Nephron (organoid): ENCODE measurements at regions not wholly inside any gene's neighbourhood (a gene's known extent, or its start where the extent isn't known, plus 50 kb on each side); places are given as distances from the start of the nearest gene placed in this dataset.

ENCODE experiments used
- H3K27ac Mint-ChIP-seq, 3 experiments: 2 replicates each; pipeline ENCODE4 v1.8.0; 2020; ENCODE audit warnings: mixed read lengths in 3 of 3, mild to moderate bottlenecking in 2 of 3, moderate library complexity in 1 of 3
- H3K27me3 Mint-ChIP-seq: 2 replicates; pipeline ENCODE4 v1.8.0; 2021; ENCODE audit warnings: low read depth, mild to moderate bottlenecking, moderate library complexity, mixed read lengths
- H3K36me3 Mint-ChIP-seq: 2 replicates; pipeline ENCODE4 v1.8.0; 2020; ENCODE audit warnings: low read depth, mixed read lengths
- H3K4me1 Mint-ChIP-seq: 2 replicates; pipeline ENCODE4 v1.8.0; 2020; ENCODE audit warnings: mixed read lengths
- H3K4me3 Mint-ChIP-seq, 3 experiments: 2 replicates each; pipeline ENCODE4 v1.8.0; 2020; ENCODE audit warnings: mild to moderate bottlenecking in 3 of 3, mixed read lengths in 3 of 3, moderate library complexity in 2 of 3
- H3K9me3 Mint-ChIP-seq: 2 replicates; pipeline ENCODE4 v1.8.0; 2020; ENCODE audit warnings: mixed read lengths
- CTCF ChIP-seq, 3 experiments: fragments of 200-600 bp; sonication (generic); IDR thresholded peaks; one replicate each; pipeline ENCODE4 v1.5.0; 2021; ENCODE audit warnings: antibody characterized with exemption in 3 of 3; ENCODE audit not compliant: unreplicated experiment in 3 of 3

- Mint-ChIP-seq H3K27ac (peak overlapping the region in 1 of 3 experiments; percentile 81), H3K9me3 (no peaks in the 10 kb centered on the region), H3K27me3 (no peaks in the 10 kb centered on the region), H3K4me1 (peaks cover 15% of the 10 kb centered on the region), H3K36me3 (no peaks in the 10 kb centered on the region), H3K4me3 (no peak overlapping the region)
- no peak for TF ChIP-seq CTCF (IDR thresholded peaks at IDR 0.05; ENCODE audit: unreplicated experiment in 3 of 3)
Observed at GRCh38 chr12:19068137-19068536, 61.4 kb upstream of the PLEKHA5 start.

- Mint-ChIP-seq H3K4me1 (peaks cover 15% of the 10 kb centered on the region), H3K9me3 (no peaks in the 10 kb centered on the region), H3K27me3 (no peaks in the 10 kb centered on the region), H3K4me3 (no peak overlapping the region), H3K36me3 (no peaks in the 10 kb centered on the region), H3K27ac (no peak overlapping the region)
- TF ChIP-seq CTCF (IDR thresholded peaks at IDR 0.05; ENCODE audit: unreplicated experiment in 3 of 3) = no peak
Observed at GRCh38 chr12:19070341-19070740, 59.2 kb upstream of the PLEKHA5 start.

- H3K9me3 Mint-ChIP-seq = no peaks in the 10 kb centered on the region
- TF ChIP-seq CTCF (IDR thresholded peaks at IDR 0.05; ENCODE audit: unreplicated experiment in 3 of 3) = no peak
- no peak overlapping the region for H3K4me3 Mint-ChIP-seq
- H3K4me1 Mint-ChIP-seq = no peaks in the 10 kb centered on the region
- no peaks in the 10 kb centered on the region for H3K36me3 Mint-ChIP-seq
- no peak overlapping the region for H3K27ac Mint-ChIP-seq
- no peaks in the 10 kb centered on the region for H3K27me3 Mint-ChIP-seq
Observed at GRCh38 chr12:19074700-19075099, 54.8 kb upstream of the PLEKHA5 start.

GRCh38 chr12:19075711-19076340 lies 53.7 kb upstream of the PLEKHA5 start:
- Mint-ChIP-seq H3K4me3 (no peak overlapping the region), H3K9me3 (no peaks in the 10 kb centered on the region), H3K27ac (no peak overlapping the region), H3K4me1 (no peaks in the 10 kb centered on the region), H3K27me3 (no peaks in the 10 kb centered on the region), H3K36me3 (no peaks in the 10 kb centered on the region)
- no peak for TF ChIP-seq CTCF (IDR thresholded peaks at IDR 0.05; ENCODE audit: unreplicated experiment in 3 of 3)
